Pancreas (tissue), 10 donors: ENCODE measurements at regions not wholly inside any gene's neighbourhood (a gene's known extent, or its start where the extent isn't known, plus 50 kb on each side); places are given as distances from the start of the nearest gene placed in this dataset.

Experiments used
- ATAC-seq, 4 donors: fragments of 200-7000 bp; cut with Tn5 transposase; one replicate each; pipeline versions ENCODE4 v1.8.0 to v1.9.1; 2020; ENCODE audit warnings: mild to moderate bottlenecking in 4 of 4, moderate library complexity in 4 of 4
- DNase-seq, 6 donors: peaks; one replicate each; pipeline ENCODE4 v3.0.0-alpha.2; 2020
- FAIRE-seq: peaks from 2 replicates; lab custom pipeline; 2012; peaks lifted over from hg19 to GRCh38; lab: Jason Lieb, UNC
- H3K27ac ChIP-seq, 4 donors: fragments of 200-600 bp; sonication (generic); 1 replicate in 3 of 4; 2 replicates in 1 of 4; pipeline versions ENCODE4 v1.5.0 to v1.8.0; 2020
- H3K27me3 ChIP-seq, 4 donors: fragments of 200-600 bp; one replicate each; pipeline ENCODE4 v1.8.0; 2021
- H3K36me3 ChIP-seq, 3 donors: fragments of 200-600 bp; sonication (generic) in 1 of 3; one replicate each; pipeline versions ENCODE4 v1.5.0 to v1.8.0; 2020 to 2021
- H3K4me1 ChIP-seq, 3 donors: fragments of 200-600 bp; one replicate each; pipeline ENCODE4 v1.8.0; 2021
- H3K4me3 ChIP-seq, 4 donors: fragments of 200-600 bp; sonication (generic) in 2 of 4; one replicate each; pipeline versions ENCODE4 v1.5.0 to v1.8.0; 2020 to 2021
- H3K9me3 ChIP-seq, 4 donors: fragments of 200-600 bp; one replicate each; pipeline ENCODE4 v1.8.0; 2021
- CTCF ChIP-seq, 4 donors: fragments of 200-600 bp; sonication (generic) in 3 of 4; IDR thresholded peaks; one replicate each; pipeline versions ENCODE4 v1.5.0 to v1.8.0; 2021; ENCODE audit warnings: antibody characterized with exemption in 4 of 4
- WGBS, 2 donors: extraction: QIAGEN DNeasy Blood & Tissue Kit; methylation state at CpG; one replicate each; pipeline ENCODE4 v1.1.7; 2013; 5-methylcytosine and 5-hydroxymethylcytosine counted together
- intact Hi-C, 3 donors: fragments of 100-400 bp; cut with DNase I; formaldehyde crosslinking; loops; one replicate each; pipeline versions ENCODE4 v1.11.1 to v1.14.2; 2022
- donor health status: healthy with polysubstance abuse.
- donor health status: DM: no; HTN: no; CAD: no; lungs with moderate emphysema.
- donor health status: DM: no; HTN: no; CAD: no.
- donor health status: control.
- donor health status: control.
- donor health status: Bipolar disorder and iron deficiency.
- donor health status: DM: yes; HTN: yes; CAD: no.
- donor health status: DM: no; HTN: no; CAD: no.
- donor health status: DM: no; HTN: no; CAD: no.
- donor health status: DM: yes; HTN: yes; CAD: no.

- H3K27me3 ChIP-seq = no peaks in the 10 kb centered on the region
- WGBS, 2 donors = 22 to 32% methylated on average over 1 of the region's 1 CpG
- no peak overlapping the region for H3K4me3 ChIP-seq
- ATAC-seq (no peak), FAIRE-seq (no peak), DNase-seq (no peak)
- H3K27ac ChIP-seq = no peak overlapping the region
- no peaks in the 10 kb centered on the region for H3K9me3 ChIP-seq
- no peaks in the 10 kb centered on the region for H3K4me1 ChIP-seq
- TF ChIP-seq CTCF (IDR thresholded peaks at IDR 0.05) = no peak
- intact Hi-C loops = no loop called here
- no peaks in the 10 kb centered on the region for H3K36me3 ChIP-seq
Observed at GRCh38 chr3:23017801-23018200, 185.3 kb upstream of the UBE2E2 start.

GRCh38 chr3:23019596-23020300 lies 183.4 kb upstream of the UBE2E2 start:
- H3K27ac ChIP-seq = no peak overlapping the region
- no peak for TF ChIP-seq CTCF (IDR thresholded peaks at IDR 0.05)
- no peaks in the 10 kb centered on the region for H3K36me3 ChIP-seq
- H3K9me3 ChIP-seq = no peaks in the 10 kb centered on the region
- intact Hi-C loops = no loop called here
- H3K4me3 ChIP-seq = no peak overlapping the region
- FAIRE-seq (no peak), ATAC-seq (no peak), DNase-seq (no peak)
- no peaks in the 10 kb centered on the region for H3K27me3 ChIP-seq
- WGBS, 2 donors = 39 to 42% methylated on average over 4 of the region's 4 CpGs
- H3K4me1 ChIP-seq = no peaks in the 10 kb centered on the region

- WGBS, 2 donors = 12 to 18% methylated on average over 2 of the region's 2 CpGs
- Histone ChIP-seq H3K27me3 (peaks cover 0 to 3% (median 0%) of the 10 kb centered on the region in 4 donors), H3K4me3 (no peak overlapping the region), H3K9me3 (no peaks in the 10 kb centered on the region), H3K36me3 (no peaks in the 10 kb centered on the region), H3K4me1 (no peaks in the 10 kb centered on the region), H3K27ac (no peak overlapping the region)
- no peak for TF ChIP-seq CTCF (IDR thresholded peaks at IDR 0.05)
- FAIRE-seq = no peak
- no peak for ATAC-seq
- DNase-seq = no peak
- intact Hi-C loops = no loop called here
Observed at GRCh38 chr3:23028294-23028693, 174.8 kb upstream of the UBE2E2 start.

GRCh38 chr3:23029001-23029400 lies 174.1 kb upstream of the UBE2E2 start:
- H3K27ac ChIP-seq = no peak overlapping the region
- no peak for DNase-seq
- peaks cover 0 to 3% (median 0%) of the 10 kb centered on the region in 4 donors for H3K27me3 ChIP-seq
- no peak for FAIRE-seq
- H3K9me3 ChIP-seq = no peaks in the 10 kb centered on the region
- 29 to 38% methylated on average over 2 of the region's 2 CpGs for WGBS, 2 donors
- H3K4me3 ChIP-seq = no peak overlapping the region
- H3K36me3 ChIP-seq = no peaks in the 10 kb centered on the region
- intact Hi-C loops = no loop called here
- H3K4me1 ChIP-seq = no peaks in the 10 kb centered on the region
- no peak for ATAC-seq
- TF ChIP-seq CTCF (IDR thresholded peaks at IDR 0.05) = no peak

GRCh38 chr3:23035927-23036640 lies 167.0 kb upstream of the UBE2E2 start:
- Histone ChIP-seq H3K27me3 (peaks cover 0 to 4% (median 0%) of the 10 kb centered on the region in 4 donors), H3K4me3 (no peak overlapping the region), H3K9me3 (no peaks in the 10 kb centered on the region), H3K4me1 (no peaks in the 10 kb centered on the region), H3K36me3 (no peaks in the 10 kb centered on the region), H3K27ac (no peak overlapping the region)
- 37 to 43% methylated on average over 9 of the region's 9 CpGs for WGBS, 2 donors
- TF ChIP-seq CTCF (IDR thresholded peaks at IDR 0.05) = no peak
- ATAC-seq = no peak
- FAIRE-seq = no peak
- intact Hi-C loops = no loop called here
- DNase-seq = no peak
